ENCODE measurements at regions not wholly inside any gene's neighbourhood (a gene's known extent, or its start where the extent isn't known, plus 50 kb on each side); places are given as distances from the start of the nearest gene placed in this dataset.

DNA sequence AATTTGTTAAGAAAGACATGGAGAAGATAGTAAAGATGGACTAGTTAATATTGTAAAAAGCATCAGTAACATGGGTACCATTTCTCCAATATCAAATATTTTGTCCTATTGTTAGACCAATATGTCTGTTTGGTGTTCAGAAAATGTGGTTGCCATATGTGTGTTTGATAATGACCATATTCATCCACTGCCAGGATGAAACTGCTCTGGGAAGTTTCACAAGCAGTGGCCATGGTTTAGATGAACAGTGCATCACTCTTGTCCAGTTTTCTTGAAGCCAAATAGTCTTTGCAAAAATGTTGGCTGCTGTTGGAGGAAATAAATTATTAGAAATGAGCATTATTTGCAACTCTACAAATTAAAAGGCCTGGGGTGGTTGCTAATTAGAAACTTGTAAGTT lies 333.8 kb downstream of the NUF2 start:
- intact Hi-C loops (cut with micrococcal nuclease): no loop called here

DNA sequence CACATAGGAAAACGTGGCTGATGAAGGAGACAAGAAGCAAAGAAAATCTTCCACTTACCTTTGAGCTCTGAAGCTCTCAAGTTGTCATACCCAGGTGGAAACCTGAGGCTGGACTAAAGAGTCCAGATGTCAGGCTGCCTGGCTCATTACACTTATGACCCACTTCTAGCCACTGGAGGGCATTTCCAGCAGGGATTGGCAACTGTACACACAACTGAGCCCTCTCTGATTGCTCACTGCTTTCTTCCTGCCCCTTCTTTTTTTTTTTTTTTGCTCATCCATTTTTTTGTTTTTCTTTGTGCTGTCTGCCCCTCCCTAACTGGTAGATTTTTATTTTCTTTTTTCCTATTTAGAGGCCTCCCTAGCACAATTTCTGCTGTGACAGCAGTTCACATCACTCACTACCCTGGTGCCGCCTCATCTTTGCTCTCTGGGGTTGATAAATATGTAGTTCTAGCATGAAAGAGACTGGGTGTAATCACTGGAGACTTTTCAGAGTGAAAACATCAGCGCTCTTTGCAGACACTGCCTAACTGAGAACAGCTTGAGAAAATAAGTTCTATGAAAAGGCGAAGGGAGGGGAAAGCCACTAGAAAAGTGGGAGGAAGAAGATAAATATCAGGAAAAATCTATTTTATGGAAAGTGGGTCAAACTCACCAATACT lies 334.5 kb downstream of the NUF2 start:
- intact Hi-C loops (cut with micrococcal nuclease): no loop called here

- intact Hi-C loops (cut with micrococcal nuclease): no loop called here
These were observed 336.0 kb downstream of the NUF2 start for GRCh38 chr1:163657719-163658118.

- intact Hi-C loops (cut with micrococcal nuclease): no loop called here
These were observed 339.6 kb downstream of the NUF2 start for GRCh38 chr1:163661391-163661790.

GRCh38 chr1:163664671-163665335 lies 343.0 kb downstream of the NUF2 start:
- intact Hi-C loops (cut with micrococcal nuclease): no loop called here

GRCh38 chr1:163668472-163668871 lies 346.7 kb downstream of the NUF2 start:
- intact Hi-C loops (cut with micrococcal nuclease): no loop called here

- intact Hi-C loops (cut with micrococcal nuclease): no loop called here
These were observed 349.4 kb downstream of the NUF2 start for GRCh38 chr1:163670989-163671757.

- intact Hi-C loops (cut with micrococcal nuclease): no loop called here
These were observed 351.4 kb downstream of the NUF2 start for GRCh38 chr1:163672976-163673758.

- intact Hi-C loops (cut with micrococcal nuclease): no loop called here
These were observed 352.0 kb downstream of the NUF2 start for GRCh38 chr1:163673759-163674151.

DNA sequence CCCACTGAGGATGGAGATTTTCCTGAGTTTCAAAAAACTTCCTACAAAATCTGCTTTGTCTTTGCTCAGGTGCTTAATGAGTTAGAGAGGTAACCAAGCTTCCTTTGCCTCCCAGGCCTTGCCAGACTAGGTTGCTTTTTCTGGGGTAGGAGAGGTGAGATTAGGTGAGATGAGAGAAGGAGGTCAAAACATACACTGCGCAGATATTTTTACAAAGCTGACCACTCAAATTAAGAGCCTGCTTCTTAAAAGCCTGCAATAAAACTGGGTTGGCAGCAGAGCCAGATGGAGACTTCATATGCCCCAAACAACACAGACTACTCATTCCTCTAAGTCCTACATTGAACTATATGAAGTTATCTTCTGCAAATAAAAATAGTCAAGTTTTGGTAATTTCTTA lies 352.5 kb downstream of the NUF2 start:
- intact Hi-C loops (cut with micrococcal nuclease): no loop called here

DNA sequence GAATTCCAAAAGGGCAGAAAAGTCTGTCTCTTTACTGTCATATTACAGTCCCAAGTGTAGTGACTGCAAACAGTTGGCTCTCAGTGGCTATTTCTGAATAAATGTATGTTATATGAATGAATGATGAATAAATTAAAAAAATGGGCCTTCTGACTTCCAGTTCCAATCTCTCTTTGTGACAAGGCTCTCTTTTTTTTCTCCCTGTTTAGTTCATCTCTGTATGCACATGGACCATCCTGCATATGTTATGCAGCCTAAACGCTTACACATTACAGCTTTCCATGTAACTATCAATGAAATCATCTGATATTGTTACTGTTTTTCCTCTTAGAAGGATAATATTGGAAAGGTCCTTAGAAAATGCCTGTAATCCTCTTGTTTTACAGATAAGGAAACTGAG lies 363.0 kb downstream of the NUF2 start:
- intact Hi-C loops (cut with micrococcal nuclease): no loop called here

- intact Hi-C loops (cut with micrococcal nuclease): no loop called here
These were observed 370.5 kb downstream of the NUF2 start for GRCh38 chr1:163692266-163692665.

GRCh38 chr1:163697137-163697536 lies 375.4 kb downstream of the NUF2 start:
- intact Hi-C loops (cut with micrococcal nuclease): no loop called here

DNA sequence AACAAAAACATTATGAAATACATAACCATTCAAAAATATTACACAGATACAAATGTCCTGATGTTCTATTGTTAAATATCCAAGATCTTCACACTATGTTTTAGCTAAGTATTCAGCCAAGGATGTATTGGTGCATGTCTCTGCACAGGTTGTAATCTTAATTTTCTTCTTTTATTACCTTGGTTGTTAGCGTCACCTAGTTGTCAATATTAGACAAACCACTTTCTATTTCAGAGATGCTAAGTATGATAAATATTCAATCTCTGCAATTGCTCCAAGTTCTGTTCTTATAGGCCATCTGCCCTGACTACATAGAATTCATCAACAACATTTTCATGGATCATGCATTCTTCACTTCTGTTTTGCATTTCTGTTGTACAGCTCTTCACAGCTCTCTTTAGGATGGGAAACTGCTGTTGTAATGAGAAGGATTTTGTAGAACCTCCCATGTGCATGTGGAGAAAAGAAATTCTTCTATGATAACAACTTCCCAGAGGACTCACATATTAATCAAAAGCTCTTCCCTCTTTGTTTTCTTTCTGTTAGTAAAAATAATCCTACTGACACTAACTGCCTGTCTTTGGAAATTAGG lies 380.1 kb downstream of the NUF2 start:
- intact Hi-C loops (cut with micrococcal nuclease): no loop called here

DNA sequence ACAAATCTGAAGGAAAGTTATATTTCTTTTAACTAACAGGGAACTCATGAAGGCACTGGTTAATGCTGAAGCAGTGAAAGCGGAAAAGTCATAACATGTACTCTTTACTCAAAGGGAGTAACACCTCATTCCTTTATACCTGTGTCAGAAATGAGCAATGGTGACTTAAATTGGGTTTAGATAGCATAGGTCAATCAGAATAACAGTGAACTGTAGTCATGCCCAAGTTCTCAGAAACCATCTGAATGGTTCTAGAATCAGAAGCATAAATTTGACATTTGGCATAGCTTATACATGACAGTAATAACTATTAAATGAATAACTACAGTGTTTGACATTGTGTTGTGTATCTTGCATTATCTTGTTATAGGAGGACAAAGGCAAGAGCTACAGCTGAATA lies 382.0 kb downstream of the NUF2 start:
- intact Hi-C loops (cut with micrococcal nuclease): no loop called here

DNA sequence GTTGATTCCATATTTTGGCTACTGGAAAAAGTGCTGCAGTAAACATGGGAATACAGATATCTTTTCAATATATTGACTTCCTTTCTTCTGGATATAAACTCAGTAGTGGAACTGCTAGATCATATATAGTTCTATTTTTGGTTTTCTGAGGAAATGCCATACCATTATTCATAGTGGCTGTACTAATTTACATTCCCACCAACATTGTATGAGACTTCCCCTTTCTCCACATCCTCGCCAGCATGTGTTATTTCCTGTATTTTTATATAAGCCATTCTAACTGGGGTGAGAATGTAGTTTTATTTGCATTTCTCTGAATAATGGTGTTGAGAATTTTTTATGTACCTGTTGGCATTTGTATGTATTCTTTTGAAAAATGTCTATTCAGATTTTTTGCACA lies 385.2 kb downstream of the NUF2 start:
- intact Hi-C loops (cut with micrococcal nuclease): no loop called here

GRCh38 chr1:163709636-163710035 lies 387.9 kb downstream of the NUF2 start:
- intact Hi-C loops (cut with micrococcal nuclease): no loop called here

- intact Hi-C loops (cut with micrococcal nuclease): no loop called here
These were observed 390.6 kb downstream of the NUF2 start for GRCh38 chr1:163712321-163712720.

DNA sequence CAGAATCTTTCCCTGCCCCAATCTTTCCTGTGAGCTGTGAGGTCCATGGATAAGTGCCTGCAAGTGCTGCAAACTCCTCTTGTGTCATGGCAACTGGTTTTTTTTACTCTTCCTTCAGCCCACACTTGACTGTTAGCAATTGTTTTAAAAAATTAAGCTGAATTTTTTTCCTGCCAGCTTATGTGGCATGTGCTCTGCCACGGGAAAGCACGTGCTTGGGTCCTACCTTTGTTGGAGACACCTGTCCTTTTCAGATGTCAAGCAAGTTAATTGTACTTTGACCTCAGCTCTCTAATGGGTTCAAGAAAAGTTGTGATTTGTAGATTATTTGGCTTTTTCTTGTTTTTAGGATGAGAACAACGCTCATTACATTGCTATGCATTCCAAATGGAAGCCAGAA lies 398.5 kb downstream of the NUF2 start:
- intact Hi-C loops (cut with micrococcal nuclease): no loop called here

DNA sequence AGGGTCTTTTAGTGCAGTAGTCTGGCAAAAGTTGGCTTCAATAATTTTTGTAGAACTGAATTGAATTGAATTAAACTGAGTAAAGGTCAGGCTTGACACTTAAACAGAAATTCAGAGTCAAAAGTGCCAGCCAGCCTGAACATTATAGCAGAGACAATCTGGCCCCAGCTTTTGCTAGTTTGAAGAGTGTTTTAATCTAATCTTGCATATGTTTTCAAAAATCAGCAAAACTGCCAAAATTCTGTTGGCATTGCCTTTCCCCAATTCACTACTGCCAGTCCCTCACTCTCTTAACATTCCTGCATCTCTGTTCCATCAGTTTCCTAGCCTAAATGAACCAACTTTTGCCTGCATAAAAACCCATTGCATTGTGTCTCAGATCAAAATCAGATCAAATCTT lies 403.8 kb downstream of the NUF2 start:
- intact Hi-C loops (cut with micrococcal nuclease): no loop called here

DNA sequence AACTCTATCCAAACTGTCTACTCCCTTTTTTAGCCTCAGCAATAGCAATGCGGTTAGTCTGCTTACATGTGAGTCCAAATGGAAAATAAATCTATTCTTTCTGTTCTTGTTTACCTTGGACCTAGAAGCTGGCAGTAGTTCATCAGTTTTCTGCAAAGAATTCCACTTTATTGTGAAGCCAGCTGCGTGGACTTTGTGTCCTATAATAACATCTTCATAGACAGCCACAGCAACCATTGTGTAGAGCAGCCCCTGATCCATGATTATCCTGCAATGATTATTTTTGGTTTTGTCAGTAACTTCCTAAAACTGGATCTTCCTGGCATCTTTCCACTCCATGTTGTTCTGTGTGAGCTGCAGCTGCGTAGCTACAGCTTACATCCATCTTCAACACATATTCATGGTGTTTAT lies 408.7 kb downstream of the NUF2 start:
- intact Hi-C loops (cut with micrococcal nuclease): no loop called here
